Heart left ventricle (tissue), 16 donors: ENCODE measurements at regions not wholly inside any gene's neighbourhood (a gene's known extent, or its start where the extent isn't known, plus 50 kb on each side); places are given as distances from the start of the nearest gene placed in this dataset.
"Not testable (repeated sequence)": the region's sequence is repeated elsewhere in the genome, so short reads cannot be mapped to it uniquely, and the experiment has no call there.

Source experiments
- ATAC-seq, 4 donors: fragments of 200-7000 bp; cut with Tn5 transposase; one replicate each; pipeline ENCODE4 v1.9.1; 2020 to 2022; ENCODE audit warnings: moderate library complexity in 4 of 4, mild to moderate bottlenecking in 3 of 4, moderate number of reproducible peaks in 1 of 4
- DNase-seq, 5 donors: peaks; one replicate each; pipeline ENCODE4 v3.0.0-alpha.2; 2020
- H3K27ac ChIP-seq, 12 donors: fragments of 200-600 bp; sonication (generic) in 4 of 12; one replicate each; pipeline versions ENCODE4 v1.5.0 to v1.8.0; 2016 to 2022; ENCODE audit warnings: mild to moderate bottlenecking in 2 of 12
- H3K27me3 ChIP-seq, 9 donors: fragments of 200-600 bp; sonication (generic) in 2 of 9; one replicate each; pipeline versions ENCODE4 v1.5.1 to v1.8.0; 2016 to 2022; ENCODE audit warnings: mild to moderate bottlenecking in 3 of 9
- H3K36me3 ChIP-seq, 9 donors: fragments of 200-600 bp; sonication (generic) in 2 of 9; one replicate each; pipeline versions ENCODE4 v1.5.0 to v1.8.0; 2018 to 2022; ENCODE audit warnings: mild to moderate bottlenecking in 2 of 9
- H3K4me1 ChIP-seq, 12 donors: fragments of 200-600 bp; sonication (generic) in 4 of 12; one replicate each; pipeline versions ENCODE4 v1.5.0 to v1.8.0; 2016 to 2022; ENCODE audit warnings: mild to moderate bottlenecking in 3 of 12
- H3K4me3 ChIP-seq, 12 donors: fragments of 200-600 bp; sonication (generic) in 4 of 12; one replicate each; pipeline versions ENCODE4 v1.5.0 to v1.8.0; 2017 to 2022; ENCODE audit warnings: mild to moderate bottlenecking in 9 of 12, moderate library complexity in 4 of 12
- H3K9me3 ChIP-seq, 12 donors: fragments of 200-600 bp; sonication (generic) in 4 of 12; one replicate each; pipeline versions ENCODE4 v1.5.0 to v1.8.0; 2016 to 2022; ENCODE audit warnings: mild to moderate bottlenecking in 1 of 12
- CTCF ChIP-seq, 12 donors: fragments of 200-600 bp; sonication (generic) in 4 of 12; IDR thresholded peaks; one replicate each; pipeline versions ENCODE4 v1.5.0 to v1.8.0; 2018 to 2022; ENCODE audit warnings: antibody characterized with exemption in 12 of 12, mild to moderate bottlenecking in 5 of 12
- POLR2A ChIP-seq, 2 donors: fragments of 450-650 bp; IDR thresholded peaks; one replicate each; pipeline ENCODE4 v1.6.1; 2017; ENCODE audit warnings: antibody characterized with exemption in 2 of 2, mild to moderate bottlenecking in 2 of 2, moderate library complexity in 2 of 2
- WGBS, 4 donors: extraction: QIAGEN DNeasy Blood & Tissue Kit in 2 of 4; methylation state at CpG; one replicate each; pipeline versions ENCODE4 v1.1.5 to v1.1.7; 2013 to 2018; 5-methylcytosine and 5-hydroxymethylcytosine counted together
- intact Hi-C, 10 donors: fragments of 100-400 bp; cut with DNase I; formaldehyde crosslinking; loops; one replicate each; pipeline versions ENCODE4 v1.11.1 to v1.14.2; 2022
- donor health status: ischemic (EF 13 %, LVEDD 7.1; RV severe dilation, severe dysfunction).
- donor health status: healthy with polysubstance abuse.
- donor health status: DM: no; HTN: yes; CAD: no.
- donor health status: DM: no; HTN: no; CAD: no.
- donor health status: ischemic (EF 25% LVEDD 6.9; RV normal size, moderate dysfunction).
- donor health status: ischemic (EF 25% LVEDD 5.7; RV mildly dilated, moderate dysfunction).
- donor health status: healthy.
- donor health status: DM: yes; HTN: yes; CAD: no.
- donor health status: ischemic (EF 35%, LVEDD 5.7; RV mildly dilated, moderate dysfunction).
- donor health status: nonischemic (EF 11% LVEDD 7.7; RV severe dilation, severe dysfunction).
- donor health status: DM: yes; HTN: yes; CAD: no.
- donor health status: PGD.
- donor health status: ischemic (EF 29% LVEDD 5.4; RV normal size, mild dysfunction).
- donor health status: nonischemic (EF 23%, LVEDD 6.1; RV moderate dilation, normal function).

- H3K9me3 ChIP-seq = no peaks in the 10 kb centered on the region
- ATAC-seq = no peak
- peaks cover 0 to 3% (median 0%) of the 10 kb centered on the region in 12 donors for H3K4me1 ChIP-seq
- no peak overlapping the region for H3K27ac ChIP-seq
- WGBS, 4 donors = 60 to 77% (median 67%) methylated on average over 4 of the region's 4 CpGs
- no peak for DNase-seq
- H3K4me3 ChIP-seq = no peak overlapping the region
- no peaks in the 10 kb centered on the region for H3K27me3 ChIP-seq
- TF ChIP-seq CTCF (IDR thresholded peaks at IDR 0.05) (no peak), POLR2A (IDR thresholded peaks at IDR 0.05) (no peak)
- H3K36me3 ChIP-seq = no peaks in the 10 kb centered on the region
- intact Hi-C loops = no loop called here
Measured at GRCh38 chr12:105888696-105889095, 250.1 kb downstream of the NUAK1 start.

- H3K27ac ChIP-seq = no peak overlapping the region
- ATAC-seq = no peak
- 83 to 94% (median 92%) methylated on average over 4 of the region's 4 CpGs for WGBS, 4 donors
Measured at GRCh38 chr12:105892362-105892910, 246.3 kb downstream of the NUAK1 start.

GRCh38 chr12:105895197-105895832, 243.4 kb downstream of the NUAK1 start:
- H3K4me1 ChIP-seq, H3K36me3 ChIP-seq, DNase-seq, H3K27ac ChIP-seq, H3K4me3 ChIP-seq, H3K9me3 ChIP-seq, intact Hi-C loops, ATAC-seq, H3K27me3 ChIP-seq: not testable (repeated sequence)
- 81 to 90% (median 86%) methylated on average over 10 of the region's 10 CpGs for WGBS, 4 donors

More at GRCh38 chr12:105892362-105892910, 246.3 kb downstream of the NUAK1 start:
- H3K27me3 ChIP-seq = no peaks in the 10 kb centered on the region
- intact Hi-C loops = no loop called here
- no peak overlapping the region for H3K4me3 ChIP-seq
- H3K4me1 ChIP-seq = peaks cover 0 to 3% (median 0%) of the 10 kb centered on the region in 12 donors
- TF ChIP-seq CTCF (IDR thresholded peaks at IDR 0.05) (no peak), POLR2A (IDR thresholded peaks at IDR 0.05) (no peak)
- H3K36me3 ChIP-seq = no peaks in the 10 kb centered on the region
- H3K9me3 ChIP-seq = no peaks in the 10 kb centered on the region
- no peak for DNase-seq

GRCh38 chr12:105897311-105897725, 241.4 kb downstream of the NUAK1 start:
- DNase-seq (no peak), ATAC-seq (no peak)
- H3K36me3 ChIP-seq = no peaks in the 10 kb centered on the region
- H3K27me3 ChIP-seq = no peaks in the 10 kb centered on the region
- H3K27ac ChIP-seq = no peak overlapping the region
- H3K9me3 ChIP-seq = no peaks in the 10 kb centered on the region
- intact Hi-C loops = no loop called here
- TF ChIP-seq CTCF (IDR thresholded peaks at IDR 0.05) (no peak), POLR2A (IDR thresholded peaks at IDR 0.05) (no peak)
- no peaks in the 10 kb centered on the region for H3K4me1 ChIP-seq
- 69 to 100% (median 95%) methylated on average over 1 of the region's 1 CpG for WGBS, 4 donors
- H3K4me3 ChIP-seq = no peak overlapping the region

GRCh38 chr12:105898271-105898670, 240.5 kb downstream of the NUAK1 start:
- H3K36me3 ChIP-seq, H3K27ac ChIP-seq, H3K9me3 ChIP-seq, H3K4me3 ChIP-seq, H3K4me1 ChIP-seq, ATAC-seq, intact Hi-C loops, DNase-seq, H3K27me3 ChIP-seq: not testable (repeated sequence)
- 80 to 92% (median 88%) methylated on average over 6 of the region's 6 CpGs for WGBS, 4 donors
